A673 (cell line): ENCODE measurements at regions not wholly inside any gene's neighbourhood (a gene's known extent, or its start where the extent isn't known, plus 50 kb on each side); places are given as distances from the start of the nearest gene placed in this dataset.

Experiments
- CTCF ChIP-seq: fragments of 300-800, 200-600 bp; sonication (generic); conservative IDR thresholded peaks from 2 replicates; pipeline ENCODE4 v1.5.1; 2017; ENCODE audit warnings: low read depth, mild to moderate bottlenecking, antibody characterized with exemption, low read length, moderate library complexity, mixed read lengths
- EZH2 ChIP-seq: fragments of 200-600 bp; sonication (generic); IDR thresholded peaks from 2 replicates; pipeline ENCODE4 v1.6.1; 2017; ENCODE audit warnings: borderline replicate concordance, low read depth, mild to moderate bottlenecking, mixed read lengths, antibody characterized with exemption, low read length; ENCODE audit not compliant: poor library complexity, severe bottlenecking

GRCh38 chr11:92759571-92760214 is 209.8 kb upstream of the MTNR1B start:
- TF ChIP-seq CTCF (no peak), EZH2 (no peak)
